DMS153 (cell line): ENCODE measurements at regions not wholly inside any gene's neighbourhood (a gene's known extent, or its start where the extent isn't known, plus 50 kb on each side); places are given as distances from the start of the nearest gene placed in this dataset.
"Not testable (repeated sequence)": the region's sequence is repeated elsewhere in the genome, so short reads cannot be mapped to it uniquely, and the experiment has no call there.

Experiments used
- DNase-seq: peaks from one replicate; lab custom pipeline; 2025; lab: John Stamatoyannopoulos, UW

DNA sequence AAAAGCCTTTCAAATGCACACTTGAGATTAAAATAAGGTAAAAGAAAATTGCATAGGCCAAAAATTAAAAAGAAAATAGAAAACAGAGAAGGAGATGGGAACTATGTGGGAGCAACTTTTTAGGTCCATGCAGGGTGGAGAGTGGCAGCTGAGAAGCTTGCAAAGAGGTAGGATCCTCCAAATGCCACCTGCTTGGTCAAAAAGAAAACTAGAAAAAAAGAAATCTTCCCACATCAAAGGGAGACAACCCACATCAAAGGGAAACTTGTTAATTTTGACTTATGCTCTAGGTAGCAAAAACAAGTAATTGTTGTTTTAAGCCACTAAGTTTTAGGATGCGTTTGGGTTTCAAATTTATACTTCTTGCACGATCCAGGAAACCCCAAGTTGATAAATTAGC is 342.9 kb downstream of the IL20RB start:
- DNase-seq: no peak

DNA sequence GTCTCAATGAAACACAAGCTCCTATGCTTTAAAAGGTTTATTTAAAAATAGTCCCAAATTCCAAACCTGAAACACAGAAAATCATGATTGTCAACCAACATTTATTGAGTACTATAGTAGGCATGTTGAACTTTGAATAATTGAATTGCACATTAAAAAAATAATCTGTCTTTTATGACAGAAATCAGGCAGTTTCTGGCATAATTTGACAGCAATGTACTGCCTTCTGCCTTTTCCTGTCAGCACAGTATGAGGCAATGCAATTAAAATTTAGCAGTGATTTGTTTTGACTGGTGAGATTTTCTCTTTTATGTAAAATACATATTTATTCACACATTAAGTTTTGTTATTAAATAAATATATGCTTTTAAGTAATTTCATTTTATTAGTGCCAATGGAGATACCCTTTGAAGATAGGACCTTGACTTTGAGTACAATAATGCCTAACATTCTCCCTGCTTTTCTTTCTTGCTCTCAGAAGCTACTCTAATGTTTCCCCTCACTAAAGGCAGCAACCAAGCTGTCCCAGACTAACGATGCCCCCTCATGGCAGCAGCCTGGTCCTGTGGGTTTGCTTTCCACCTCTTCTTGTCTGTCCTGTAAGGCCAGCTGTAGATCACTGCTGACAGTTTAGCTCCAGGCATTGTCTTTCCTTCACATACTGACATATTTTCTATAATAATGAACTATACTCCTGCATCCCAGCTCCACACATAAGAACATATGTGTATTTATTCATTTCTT is 346.7 kb downstream of the IL20RB start:
- no peak for DNase-seq

DNA sequence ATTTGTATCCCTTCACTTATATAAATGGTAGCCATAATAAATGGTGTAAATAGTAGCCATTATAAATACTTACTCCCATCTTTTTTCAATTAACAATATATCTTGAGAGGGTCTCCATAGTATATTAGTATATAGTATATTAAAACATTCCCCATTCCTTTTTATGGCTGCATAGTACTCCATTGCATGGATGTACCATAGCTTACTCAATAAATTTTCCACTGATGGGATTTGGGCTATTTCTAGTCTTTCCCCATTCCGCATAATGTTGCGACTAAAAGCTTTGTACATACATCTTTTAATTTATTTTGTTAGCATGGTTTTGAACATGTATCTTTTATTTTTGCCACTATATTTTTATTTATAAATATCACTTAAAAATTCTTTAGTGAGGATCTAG is 366.3 kb downstream of the IL20RB start:
- DNase-seq: no peak

DNA sequence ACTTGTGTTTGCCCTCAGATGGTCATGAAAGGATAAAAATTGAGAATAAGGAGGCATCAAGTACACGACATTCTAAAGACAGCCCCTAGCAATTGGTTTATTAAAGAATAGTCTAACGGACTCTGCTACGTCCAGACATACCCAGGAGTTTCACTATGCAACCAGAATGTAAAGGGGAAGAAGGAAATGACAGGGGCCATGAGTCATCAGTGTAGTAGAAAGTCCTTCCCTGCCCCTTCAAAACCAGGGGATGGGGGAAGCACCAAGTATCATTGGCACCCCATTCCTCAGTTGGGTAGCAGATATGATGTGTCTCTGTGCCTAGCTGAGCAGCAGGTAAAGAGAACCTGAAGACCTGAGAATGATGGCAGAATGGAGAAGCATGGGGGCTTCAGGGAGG is 367.4 kb downstream of the IL20RB start:
- DNase-seq: no peak

- DNase-seq: no peak
Measured at GRCh38 chr3:137325934-137326333, 368.2 kb downstream of the IL20RB start.

- DNase-seq: no peak
Measured at GRCh38 chr3:137329594-137329993, 371.8 kb downstream of the IL20RB start.

DNA sequence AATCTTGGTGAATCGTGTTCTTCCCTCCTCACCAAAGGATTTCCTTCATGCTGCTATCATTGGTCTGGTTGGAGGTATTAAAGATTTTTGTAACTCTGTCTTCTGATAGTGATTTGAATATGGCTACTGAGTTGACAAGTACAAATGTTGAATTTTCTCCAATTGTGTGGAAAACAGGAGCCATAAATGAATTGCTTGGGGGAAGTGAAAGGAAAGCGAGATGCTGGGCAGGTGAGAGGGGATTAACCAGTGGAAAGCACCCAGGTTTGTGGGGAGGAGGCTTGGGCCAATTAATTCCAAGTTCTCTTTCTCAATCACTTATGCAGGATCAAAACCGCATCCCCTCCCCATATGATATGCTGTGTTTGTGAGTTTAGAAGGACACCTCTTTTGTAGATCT is 372.5 kb downstream of the IL20RB start:
- no peak for DNase-seq

- no peak for DNase-seq
Measured at GRCh38 chr3:137332297-137332696, 374.5 kb downstream of the IL20RB start.

DNA sequence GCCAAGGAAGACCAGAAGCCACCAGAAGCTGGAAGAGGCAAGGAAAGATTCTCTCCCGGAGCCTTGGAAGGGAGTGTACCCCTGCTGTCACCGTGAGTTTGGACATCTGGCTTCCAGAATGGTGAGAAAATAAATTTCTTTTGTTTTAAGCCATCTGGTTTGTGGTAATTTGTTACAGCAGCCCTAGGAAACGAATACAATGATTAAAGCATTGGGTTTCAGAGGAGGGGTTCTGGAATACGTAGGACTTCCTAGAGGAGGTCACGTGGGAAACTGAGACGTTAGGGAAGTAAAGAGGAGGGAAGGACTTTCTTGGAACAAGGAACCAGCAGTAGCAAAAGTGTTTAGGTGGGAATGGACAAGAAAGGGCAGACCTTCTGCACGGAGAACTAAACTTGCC is 377.7 kb downstream of the IL20RB start:
- DNase-seq: no peak

GRCh38 chr3:137338400-137338799 is 380.6 kb downstream of the IL20RB start:
- DNase-seq: not testable (repeated sequence)

DNA sequence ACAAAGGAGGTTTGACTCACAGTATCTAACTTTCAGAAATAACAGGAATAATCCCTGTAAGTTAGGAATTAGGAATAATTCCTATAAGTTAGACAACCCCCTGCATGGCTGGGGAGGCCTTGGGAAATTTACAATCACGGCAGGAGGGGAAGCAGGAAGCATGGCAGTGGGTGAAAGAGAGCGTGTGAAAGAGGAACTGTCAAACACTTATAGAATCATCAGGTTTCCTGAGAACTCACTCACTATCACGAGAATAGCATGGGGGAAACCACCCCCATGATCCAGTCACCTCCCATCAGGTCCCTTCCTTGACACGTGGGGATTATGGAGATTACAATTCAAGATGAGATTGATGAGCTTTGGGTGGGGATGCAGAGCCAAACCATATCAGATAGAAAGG is 385.5 kb downstream of the IL20RB start:
- DNase-seq: no peak

- DNase-seq: no peak
Measured at GRCh38 chr3:137347132-137347531, 389.3 kb downstream of the IL20RB start.

DNA sequence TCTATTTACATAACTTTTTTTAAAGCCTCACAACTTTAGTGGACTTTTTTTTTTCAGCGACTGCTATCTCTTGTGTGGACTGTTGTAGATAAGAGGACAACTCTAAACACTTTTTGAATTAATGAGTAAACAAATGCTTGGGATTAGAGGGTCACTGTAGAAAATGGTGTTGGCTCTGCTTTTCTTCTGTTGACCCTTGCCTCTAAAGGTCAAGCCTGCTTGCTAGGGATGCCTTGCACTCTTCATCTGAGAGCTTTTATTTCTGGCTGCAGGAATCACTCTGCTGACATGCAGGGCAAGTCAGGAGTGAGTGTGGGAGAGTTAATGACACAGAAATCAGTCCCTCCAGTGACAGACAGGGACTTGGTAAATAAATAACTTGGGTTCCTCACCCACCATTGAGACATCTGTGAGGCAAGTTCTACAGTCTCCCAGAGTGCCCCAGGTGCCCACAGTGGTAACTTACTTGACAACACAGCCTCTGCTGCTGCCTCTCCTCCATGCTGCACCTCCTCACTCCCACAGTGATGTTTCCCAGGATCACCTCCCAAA is 390.1 kb downstream of the IL20RB start:
- no peak for DNase-seq

- no peak for DNase-seq
Measured at GRCh38 chr3:137348936-137349335, 391.2 kb downstream of the IL20RB start.

GRCh38 chr3:137349557-137350348 is 392.0 kb downstream of the IL20RB start:
- DNase-seq: no peak

- DNase-seq: no peak
Measured at GRCh38 chr3:137360531-137361201, 402.9 kb downstream of the IL20RB start.

DNA sequence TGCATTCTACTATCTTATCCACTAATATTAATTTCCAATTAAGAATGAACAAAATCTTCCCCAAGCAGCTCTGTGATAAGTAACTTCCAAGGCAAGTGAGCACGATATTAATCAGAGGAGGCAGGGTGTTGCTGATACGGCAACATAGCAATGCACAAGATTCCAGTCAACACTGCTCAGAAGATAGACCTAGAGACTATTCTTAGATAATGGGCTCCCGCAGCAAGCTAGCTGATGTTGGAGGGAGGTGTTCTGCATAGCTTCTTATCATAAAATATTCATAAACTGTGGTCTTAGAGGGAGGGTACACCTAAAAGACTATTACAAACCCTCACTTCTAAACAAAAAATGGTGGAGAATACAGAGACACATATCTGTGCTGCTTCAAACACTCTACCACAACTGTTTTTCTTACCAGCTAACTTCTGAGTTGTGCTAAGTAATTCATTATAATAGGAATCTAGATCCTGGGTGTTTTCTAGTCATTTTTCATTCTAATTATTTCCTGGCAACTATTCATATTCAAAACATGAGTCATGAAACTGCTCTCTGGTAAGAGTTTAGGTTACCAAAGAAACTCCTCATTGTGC is 382.0 kb upstream of the SOX14 start:
- no peak for DNase-seq

DNA sequence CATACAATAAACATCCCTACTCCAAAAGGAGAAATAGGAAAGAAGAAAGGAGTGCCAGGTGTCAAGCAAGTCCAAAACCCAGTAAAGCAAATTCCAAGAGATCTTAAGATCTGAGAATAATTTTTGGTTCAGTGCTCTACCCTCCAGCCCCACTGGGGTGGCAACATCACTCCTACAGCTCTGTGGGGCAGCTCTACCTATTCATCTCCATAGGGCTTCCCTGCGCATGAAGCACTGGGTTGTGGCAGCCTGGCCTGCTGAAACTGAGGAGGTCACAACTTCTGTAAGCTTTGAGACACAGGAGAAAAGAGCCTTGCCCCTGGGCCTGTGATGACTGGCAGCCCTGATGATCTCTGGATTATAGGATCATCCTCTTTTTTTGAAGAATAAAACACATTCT is 378.2 kb upstream of the SOX14 start:
- DNase-seq: no peak

- no peak for DNase-seq
Measured at GRCh38 chr3:137409584-137409983, 354.5 kb upstream of the SOX14 start.

- DNase-seq: no peak
Measured at GRCh38 chr3:137410028-137410427, 354.1 kb upstream of the SOX14 start.

- DNase-seq: no peak
Measured at GRCh38 chr3:137420198-137420995, 343.7 kb upstream of the SOX14 start.
